Lung (tissue), 9 donors: ENCODE measurements at regions not wholly inside any gene's neighbourhood (a gene's known extent, or its start where the extent isn't known, plus 50 kb on each side); places are given as distances from the start of the nearest gene placed in this dataset.
"Not testable (repeated sequence)": the region's sequence is repeated elsewhere in the genome, so short reads cannot be mapped to it uniquely, and the experiment has no call there.

Source experiments
- ATAC-seq: fragments of 200-7000 bp; cut with Tn5 transposase; one replicate; pipeline ENCODE4 v1.9.1; 2020; ENCODE audit warnings: moderate number of reproducible peaks; ENCODE audit not compliant: insufficient read depth, low FRiP score
- DNase-seq, 3 donors: peaks; one replicate each; pipeline ENCODE4 v3.0.0-alpha.2; 2013 to 2017
- H3K27ac ChIP-seq, 2 donors: one replicate each; pipeline ENCODE4 v1.5.1; 2013; ENCODE audit warnings: mild to moderate bottlenecking in 2 of 2, moderate library complexity in 2 of 2, control low read depth in 1 of 2, inconsistent platforms in 1 of 2, low read depth in 1 of 2, low read length in 1 of 2
- H3K27me3 ChIP-seq, 3 donors: one replicate each; pipeline ENCODE4 v1.5.1; 2013; ENCODE audit warnings: low read length in 2 of 3; ENCODE audit not compliant: control insufficient read depth in 3 of 3, insufficient read depth in 3 of 3
- H3K36me3 ChIP-seq, 4 donors: one replicate each; pipeline ENCODE4 v1.5.1; 2013; ENCODE audit warnings: low read length in 4 of 4, mild to moderate bottlenecking in 1 of 4, moderate library complexity in 1 of 4; ENCODE audit not compliant: control insufficient read depth in 4 of 4, insufficient read depth in 4 of 4
- H3K4me1 ChIP-seq, 5 donors: one replicate each; pipeline ENCODE4 v1.5.1; 2013; ENCODE audit warnings: low read length in 5 of 5, mild to moderate bottlenecking in 2 of 5, moderate library complexity in 1 of 5; ENCODE audit not compliant: control insufficient read depth in 5 of 5, insufficient read depth in 5 of 5
- H3K4me3 ChIP-seq: one replicate; pipeline ENCODE4 v1.5.1; 2013; ENCODE audit warnings: mild to moderate bottlenecking, control low read depth, moderate library complexity
- H3K9ac ChIP-seq, 2 donors: one replicate each; pipeline ENCODE4 v1.5.1; 2013; ENCODE audit warnings: low read length in 2 of 2, control low read depth in 1 of 2; ENCODE audit not compliant: insufficient read depth in 1 of 2
- H3K9me3 ChIP-seq, 4 donors: one replicate each; pipeline ENCODE4 v1.5.1; 2013; ENCODE audit warnings: low read length in 3 of 4, mild to moderate bottlenecking in 1 of 4, moderate library complexity in 1 of 4; ENCODE audit not compliant: control insufficient read depth in 4 of 4, insufficient read depth in 3 of 4
- WGBS, 2 donors: extraction: QIAGEN DNeasy Blood & Tissue Kit; methylation state at CpG; one replicate each; pipeline ENCODE4 v1.1.7; 2013; 5-methylcytosine and 5-hydroxymethylcytosine counted together
- donor health status: Bipolar disorder and iron deficiency.
- donor health status: healthy.
- donor health status: DM: yes; HTN: yes; CAD: no.

GRCh38 chr4:189630913-189631567, 309.6 kb upstream of the FRG1 start:
- not testable (repeated sequence) for DNase-seq, H3K4me3 ChIP-seq, H3K4me1 ChIP-seq, H3K36me3 ChIP-seq, H3K9ac ChIP-seq, H3K9me3 ChIP-seq, ATAC-seq, H3K27ac ChIP-seq, H3K27me3 ChIP-seq
- 19 to 43% methylated on average over 6 of the region's 6 CpGs for WGBS, 2 donors

GRCh38 chr4:189631568-189631916, 309.1 kb upstream of the FRG1 start:
- not testable (repeated sequence) for ATAC-seq, H3K9me3 ChIP-seq, H3K27ac ChIP-seq, H3K4me3 ChIP-seq, H3K36me3 ChIP-seq, H3K27me3 ChIP-seq, H3K4me1 ChIP-seq, H3K9ac ChIP-seq, DNase-seq
- WGBS, 2 donors, result 27 to 60% methylated on average over 9 of the region's 9 CpGs

GRCh38 chr4:189650436-189650835, 290.2 kb upstream of the FRG1 start:
- H3K27ac ChIP-seq, ATAC-seq: not testable (repeated sequence)
- 91 to 94% methylated on average over 2 of the region's 2 CpGs for WGBS, 2 donors

GRCh38 chr4:189653130-189653653, 287.5 kb upstream of the FRG1 start:
- not testable (repeated sequence) for H3K4me3 ChIP-seq, ATAC-seq, H3K27ac ChIP-seq, H3K36me3 ChIP-seq, H3K9me3 ChIP-seq, H3K9ac ChIP-seq, H3K4me1 ChIP-seq, DNase-seq, H3K27me3 ChIP-seq
- 75 to 92% methylated on average over 2 of the region's 3 CpGs for WGBS, 2 donors

More at GRCh38 chr4:189650436-189650835, 290.2 kb upstream of the FRG1 start:
- not testable (repeated sequence) for H3K27me3 ChIP-seq, H3K4me1 ChIP-seq, H3K36me3 ChIP-seq, DNase-seq, H3K9me3 ChIP-seq, H3K4me3 ChIP-seq, H3K9ac ChIP-seq

- H3K27ac ChIP-seq, H3K4me1 ChIP-seq, ATAC-seq, H3K9ac ChIP-seq, H3K36me3 ChIP-seq, DNase-seq, H3K27me3 ChIP-seq, H3K4me3 ChIP-seq, H3K9me3 ChIP-seq: not testable (repeated sequence)
- 86 to 95% methylated on average over 7 of the region's 7 CpGs for WGBS, 2 donors
These were observed 286.7 kb upstream of the FRG1 start for GRCh38 chr4:189653983-189654382.

GRCh38 chr4:189654396-189654795, 286.3 kb upstream of the FRG1 start:
- H3K36me3 ChIP-seq, ATAC-seq, H3K9ac ChIP-seq, H3K27ac ChIP-seq, H3K27me3 ChIP-seq, H3K4me3 ChIP-seq, H3K9me3 ChIP-seq, H3K4me1 ChIP-seq, DNase-seq: not testable (repeated sequence)
- WGBS, 2 donors, result 46 to 75% methylated on average over 6 to 9 of the region's 9 CpGs

- H3K9ac ChIP-seq, H3K27ac ChIP-seq, H3K36me3 ChIP-seq, H3K27me3 ChIP-seq, H3K4me3 ChIP-seq, H3K9me3 ChIP-seq, ATAC-seq, DNase-seq, H3K4me1 ChIP-seq: not testable (repeated sequence)
- WGBS, 2 donors, result 77 to 86% methylated on average over 8 of the region's 8 CpGs
These were observed 284.9 kb upstream of the FRG1 start for GRCh38 chr4:189655817-189656216.
